HG02588 (cell line): ENCODE measurements at regions not wholly inside any gene's neighbourhood (a gene's known extent, or its start where the extent isn't known, plus 50 kb on each side); places are given as distances from the start of the nearest gene placed in this dataset.
"Not testable (repeated sequence)": the region's sequence is repeated elsewhere in the genome, so short reads cannot be mapped to it uniquely, and the experiment has no call there.

Source experiments
- ATAC-seq: cut with Tn5 transposase; IDR thresholded peaks from one replicate; pipeline ENCODE4 v1.9.1; 2021; ENCODE audit warnings: mild to moderate bottlenecking, moderate library complexity; ENCODE audit not compliant: unreplicated experiment

DNA sequence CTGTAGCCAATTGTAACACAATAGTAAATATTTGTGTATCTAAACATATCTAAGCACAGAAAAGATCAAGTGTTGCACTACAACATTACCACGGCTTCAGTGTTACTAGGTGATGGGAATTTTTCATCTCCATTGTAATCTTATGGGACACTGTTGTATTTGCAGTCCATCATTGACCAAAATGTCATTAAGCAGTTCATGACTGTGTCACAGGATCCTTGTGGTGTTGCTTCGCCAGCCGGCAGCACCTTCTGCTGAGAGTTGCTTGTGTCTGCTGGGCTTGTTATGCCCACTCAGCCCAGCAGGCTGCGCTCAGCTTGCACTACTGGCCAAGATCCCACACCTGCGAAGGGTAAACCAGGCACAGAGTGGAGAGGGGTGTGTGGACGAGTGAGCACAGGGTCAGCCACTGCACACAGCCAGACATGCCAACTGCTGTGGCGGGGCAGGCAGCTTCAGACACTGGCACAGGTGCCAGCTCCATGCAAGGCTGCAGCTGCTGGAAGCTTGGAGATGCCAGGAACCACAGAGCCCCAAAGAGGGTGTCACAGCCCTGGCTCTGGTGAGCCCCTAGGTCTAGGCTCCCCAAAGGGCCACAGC is 273.7 kb downstream of the CETN3 start:
- ATAC-seq, result no peak

DNA sequence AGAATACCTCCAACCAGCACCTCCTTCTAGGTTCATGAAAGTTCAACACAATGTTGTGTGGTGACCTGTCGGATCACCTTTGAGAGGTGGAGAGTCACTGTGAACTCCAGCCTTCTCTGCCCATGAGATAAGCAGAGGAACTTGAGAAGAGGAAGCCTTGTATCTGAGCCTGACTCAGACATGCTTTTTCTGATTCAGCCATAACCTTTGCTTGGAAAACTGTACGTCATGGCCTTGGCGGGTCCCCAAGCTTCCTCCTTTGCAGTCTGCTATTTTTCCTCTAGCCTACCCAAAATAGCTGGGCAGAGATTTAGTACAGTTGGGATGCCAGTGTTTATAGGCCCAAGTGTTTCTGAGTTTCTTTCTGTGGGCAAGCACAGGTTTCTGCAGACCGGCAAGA is 274.7 kb downstream of the CETN3 start:
- ATAC-seq, result no peak

DNA sequence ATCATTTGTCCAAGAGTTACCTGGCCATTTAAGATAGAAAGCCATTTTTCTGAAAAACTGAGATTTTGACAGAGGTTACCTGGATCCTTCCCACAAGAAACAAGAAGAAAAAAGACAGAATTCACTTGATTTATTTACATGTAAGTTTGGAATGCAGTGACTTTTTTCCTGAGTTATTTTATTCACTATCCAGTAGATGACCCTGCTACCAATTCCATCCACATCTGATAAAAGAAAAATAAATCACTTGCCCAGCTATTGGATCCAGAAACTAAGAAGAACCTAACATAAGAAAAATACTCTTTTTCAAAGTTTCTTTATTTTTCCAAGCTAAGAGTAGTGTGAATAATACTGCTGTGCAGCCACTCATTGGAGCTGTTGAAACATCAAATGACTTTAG is 275.2 kb downstream of the CETN3 start:
- ATAC-seq, result no peak

DNA sequence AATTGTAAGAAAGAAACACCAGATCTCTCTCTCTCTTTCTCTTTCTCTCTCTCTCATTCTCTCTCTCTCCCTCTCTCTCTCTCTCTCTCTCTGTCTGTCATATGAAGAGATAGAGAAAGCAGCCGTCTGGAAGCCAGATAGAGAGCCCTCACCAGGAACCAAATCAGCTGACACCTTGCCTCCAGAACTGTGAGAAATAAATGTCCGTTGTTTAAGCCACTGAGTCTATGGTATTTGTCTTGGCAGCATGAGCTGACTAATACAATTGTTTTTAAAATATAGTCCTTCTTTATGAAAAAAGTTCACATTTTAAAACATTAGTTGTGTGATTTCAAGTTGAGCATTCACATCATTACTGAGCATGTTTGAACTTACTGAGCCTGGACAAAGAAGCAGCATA is 275.6 kb downstream of the CETN3 start:
- ATAC-seq, result no peak

DNA sequence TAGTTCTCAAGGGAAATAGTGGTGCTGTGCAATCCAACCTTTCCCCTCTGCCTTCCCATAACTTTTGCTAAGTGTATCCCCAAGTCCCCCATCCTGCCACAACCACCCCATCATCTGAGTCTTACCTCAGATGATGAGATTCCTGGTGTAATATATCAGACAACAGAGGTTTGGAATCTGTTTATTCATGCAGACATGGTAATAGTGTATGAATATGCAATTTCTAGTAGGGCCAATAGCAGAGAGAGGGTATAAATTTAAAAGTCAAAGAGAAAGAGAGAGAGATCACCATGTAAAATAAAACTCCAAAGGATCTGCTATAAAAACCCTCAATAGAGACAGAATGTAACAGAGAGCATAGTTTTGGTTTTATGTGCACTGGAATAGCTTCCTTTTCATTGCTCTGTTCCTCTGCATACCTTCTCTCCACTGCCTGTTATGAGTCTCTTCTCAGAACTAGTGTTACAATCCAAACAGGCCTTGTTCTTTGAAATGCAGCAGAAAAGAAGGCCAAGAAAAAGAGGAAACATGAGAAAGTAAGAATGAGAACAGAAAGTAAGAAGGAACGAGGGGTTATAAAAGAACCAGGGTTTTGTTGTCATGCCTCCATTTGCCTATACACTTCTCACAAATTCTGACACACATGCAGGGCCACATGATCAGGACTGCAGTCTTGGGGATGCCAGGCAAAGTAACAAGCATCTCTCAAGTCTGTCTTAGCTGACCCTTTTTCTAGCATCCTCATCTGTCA is 278.0 kb downstream of the CETN3 start:
- peak; percentile 70 for ATAC-seq

DNA sequence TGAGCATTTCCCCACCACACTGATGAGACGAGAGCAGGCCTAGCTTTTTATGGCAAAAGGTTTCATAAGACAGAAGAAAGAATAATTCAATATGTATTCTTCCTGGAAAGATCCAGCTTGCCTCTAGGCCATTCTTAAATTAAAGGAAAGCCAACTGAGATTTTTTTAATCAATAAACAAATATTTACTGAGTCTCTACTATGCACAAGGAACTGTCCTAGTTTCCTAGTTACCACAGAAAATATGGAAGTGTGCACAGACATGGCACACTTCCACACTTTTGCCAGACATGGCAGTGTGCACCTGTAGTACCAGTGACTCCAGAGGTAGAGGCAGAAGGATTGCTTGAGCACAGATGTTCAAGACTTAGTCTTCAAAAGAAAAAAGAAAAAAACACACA is 281.0 kb downstream of the CETN3 start:
- ATAC-seq, result no peak

DNA sequence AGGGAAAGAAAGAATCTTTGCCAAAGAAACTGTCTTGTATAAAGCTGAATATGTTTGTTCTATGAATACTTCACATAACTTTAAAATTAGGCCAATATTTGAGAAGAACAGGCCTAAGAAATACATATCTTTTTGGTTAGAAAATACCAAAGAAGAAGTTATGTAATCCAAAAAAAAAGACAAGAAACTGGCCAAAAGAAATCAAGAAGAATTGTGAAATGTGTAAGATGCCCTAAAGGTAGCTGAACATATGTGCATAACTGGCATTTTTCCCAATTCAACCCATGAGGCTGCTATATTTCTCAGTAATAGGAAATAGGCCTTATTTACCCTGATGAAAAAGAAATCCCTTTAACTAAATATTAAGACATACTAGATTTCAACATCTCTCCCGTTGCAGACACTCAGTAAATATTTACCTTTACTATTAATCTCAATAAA is 290.0 kb downstream of the CETN3 start:
- ATAC-seq, result no peak

DNA sequence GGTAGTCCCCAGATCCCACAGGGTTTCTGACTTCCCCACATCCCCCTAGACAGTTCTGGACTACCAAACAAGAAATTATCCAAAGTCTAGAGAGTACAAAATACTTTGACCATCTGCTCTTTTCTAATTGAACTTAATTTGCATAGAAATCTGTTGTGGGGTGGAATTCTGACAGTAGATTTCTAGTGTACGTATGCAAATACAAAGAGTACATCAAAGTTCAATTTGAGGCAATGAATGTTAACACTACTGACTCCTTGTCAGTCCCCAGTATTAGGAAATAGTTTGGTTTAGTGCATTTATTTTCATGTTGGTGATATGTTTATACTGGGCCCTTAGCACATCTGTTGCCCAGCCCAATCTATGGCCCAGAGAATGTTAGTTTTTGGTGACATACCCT is 292.6 kb downstream of the CETN3 start:
- ATAC-seq, result no peak

DNA sequence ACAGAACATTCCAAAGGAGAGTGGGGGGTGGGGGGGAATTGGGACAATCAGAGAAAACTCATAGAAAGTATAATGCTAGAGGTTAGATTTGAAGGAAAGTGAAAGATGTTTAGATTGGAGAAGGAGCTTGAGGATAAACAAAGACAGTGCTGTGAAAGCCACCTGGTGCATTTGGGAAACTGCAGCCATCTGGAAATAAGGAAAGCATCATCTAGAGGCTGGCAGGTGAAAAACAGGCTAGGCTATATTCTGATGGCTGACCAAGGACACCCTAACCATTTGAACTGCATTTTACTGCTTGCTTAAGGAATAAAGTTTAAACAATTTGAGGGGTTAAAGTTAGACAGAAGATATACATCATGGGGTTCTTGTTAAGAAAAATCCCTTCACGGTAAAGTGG is 296.4 kb downstream of the CETN3 start:
- no peak for ATAC-seq

DNA sequence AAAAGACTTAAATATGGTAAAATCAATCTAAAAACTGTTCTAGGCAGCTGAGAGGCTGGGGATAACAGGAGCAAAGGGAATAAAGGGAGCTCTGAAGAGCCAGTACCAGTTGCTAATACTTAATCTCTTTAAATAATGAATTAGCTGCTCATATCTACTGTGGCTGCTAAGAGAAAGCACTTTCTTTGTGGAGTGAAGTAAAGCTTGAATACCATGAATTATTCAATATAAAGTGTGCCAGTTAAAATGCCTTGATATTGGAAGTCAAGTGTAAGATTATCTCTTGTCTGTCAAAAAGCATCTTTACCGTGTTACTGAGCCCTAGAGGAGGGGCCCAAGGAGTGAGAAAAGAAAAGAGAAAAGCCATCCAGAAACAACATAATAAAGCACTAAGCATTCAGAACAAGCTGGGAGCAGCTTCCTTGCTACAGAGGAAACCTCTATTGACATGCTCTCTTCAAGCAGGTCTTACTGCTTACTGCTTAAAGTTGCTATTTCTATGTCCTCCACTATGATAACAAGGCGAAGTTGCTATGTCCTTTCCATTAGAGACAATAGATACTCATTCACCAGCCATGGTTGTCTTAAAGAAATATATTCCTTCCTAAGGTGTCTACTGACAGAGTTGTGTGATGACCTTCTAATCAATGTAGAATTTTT is 297.4 kb downstream of the CETN3 start:
- no peak for ATAC-seq

DNA sequence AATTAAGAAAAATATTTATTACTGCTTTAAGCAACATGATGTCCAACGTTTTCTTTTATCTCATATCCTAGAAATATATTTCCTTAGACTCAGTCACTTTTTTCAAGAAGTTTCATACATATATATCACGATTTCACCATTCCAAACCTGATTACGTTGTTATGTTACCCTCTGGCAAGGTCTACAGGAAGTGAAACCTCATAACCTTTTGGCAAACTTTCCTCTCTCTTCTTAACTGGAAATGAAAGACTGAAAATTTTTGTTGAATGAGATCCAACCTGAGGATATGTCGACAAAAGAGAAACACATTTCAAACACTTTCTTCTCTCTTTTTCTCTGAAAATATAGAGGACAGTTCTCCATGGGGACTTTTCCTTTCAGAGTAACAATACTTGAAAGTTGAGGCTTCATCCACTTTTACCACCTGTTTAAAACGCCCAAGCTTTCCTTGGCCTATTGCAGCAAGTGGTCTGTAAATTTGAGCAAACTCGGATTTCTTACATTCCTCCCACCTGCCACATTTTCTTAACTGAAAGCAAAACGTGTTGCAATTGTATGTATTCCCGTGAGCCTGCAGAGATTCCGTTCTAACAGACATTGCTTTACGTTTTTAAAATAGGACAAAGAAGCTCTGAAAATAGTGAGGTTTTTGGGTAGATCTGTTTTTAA is 298.1 kb downstream of the CETN3 start:
- no peak for ATAC-seq

DNA sequence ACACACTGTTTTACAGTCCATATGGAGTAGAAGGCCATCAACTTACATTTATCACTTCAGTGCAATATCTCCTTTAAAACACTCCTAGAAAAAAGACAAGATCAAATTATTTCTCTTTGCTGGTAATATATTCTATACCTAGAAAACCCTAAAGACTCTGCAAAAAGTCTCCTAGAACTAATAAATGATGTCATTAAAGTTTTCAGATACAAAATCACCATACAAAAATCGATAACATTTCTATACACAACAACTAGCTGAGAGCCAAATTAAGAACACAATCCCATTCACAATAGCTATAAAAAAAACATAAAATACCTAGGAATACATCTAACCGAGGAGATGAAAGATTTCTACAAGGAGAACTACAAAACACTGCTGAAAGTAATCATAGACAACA is 300.3 kb downstream of the CETN3 start:
- no peak for ATAC-seq

DNA sequence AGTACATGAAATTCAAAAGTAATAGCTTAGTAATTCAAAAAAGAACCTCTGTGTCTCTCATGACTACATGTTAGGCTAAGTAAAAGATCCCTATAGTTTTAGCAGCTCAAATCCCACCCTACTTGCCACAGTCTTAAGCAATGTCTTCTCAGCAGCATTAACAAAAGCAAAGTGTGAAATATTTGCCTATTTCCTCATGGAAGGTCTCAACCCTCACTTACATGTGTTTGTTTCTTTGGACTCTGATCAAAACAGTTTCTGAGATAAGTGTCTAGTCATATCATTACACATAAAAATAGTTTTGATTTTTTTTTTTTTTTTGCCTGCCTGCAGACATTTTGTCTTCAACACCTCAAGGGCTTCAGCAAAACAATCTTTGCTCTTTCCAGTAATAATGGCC is 310.5 kb downstream of the CETN3 start:
- ATAC-seq, result no peak

DNA sequence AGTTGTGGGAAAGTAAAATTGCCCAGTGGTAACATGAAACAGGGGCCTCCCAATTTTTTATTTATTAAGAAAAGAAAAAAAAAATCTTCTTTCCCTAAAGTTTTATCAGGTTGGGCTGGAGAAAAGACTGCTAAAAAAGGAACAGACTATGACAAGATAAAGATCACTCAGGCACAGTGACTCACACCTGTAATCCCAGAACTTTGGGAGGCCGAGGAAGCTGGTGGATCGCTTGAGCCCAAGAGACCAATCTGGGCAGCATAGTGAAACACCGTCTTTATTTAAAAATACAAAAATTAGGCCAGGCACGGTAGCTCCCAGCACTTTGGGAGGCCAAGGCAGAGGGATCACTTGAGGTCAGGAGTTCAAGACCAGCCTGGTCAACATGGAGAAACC is 312.5 kb downstream of the CETN3 start:
- no peak for ATAC-seq

DNA sequence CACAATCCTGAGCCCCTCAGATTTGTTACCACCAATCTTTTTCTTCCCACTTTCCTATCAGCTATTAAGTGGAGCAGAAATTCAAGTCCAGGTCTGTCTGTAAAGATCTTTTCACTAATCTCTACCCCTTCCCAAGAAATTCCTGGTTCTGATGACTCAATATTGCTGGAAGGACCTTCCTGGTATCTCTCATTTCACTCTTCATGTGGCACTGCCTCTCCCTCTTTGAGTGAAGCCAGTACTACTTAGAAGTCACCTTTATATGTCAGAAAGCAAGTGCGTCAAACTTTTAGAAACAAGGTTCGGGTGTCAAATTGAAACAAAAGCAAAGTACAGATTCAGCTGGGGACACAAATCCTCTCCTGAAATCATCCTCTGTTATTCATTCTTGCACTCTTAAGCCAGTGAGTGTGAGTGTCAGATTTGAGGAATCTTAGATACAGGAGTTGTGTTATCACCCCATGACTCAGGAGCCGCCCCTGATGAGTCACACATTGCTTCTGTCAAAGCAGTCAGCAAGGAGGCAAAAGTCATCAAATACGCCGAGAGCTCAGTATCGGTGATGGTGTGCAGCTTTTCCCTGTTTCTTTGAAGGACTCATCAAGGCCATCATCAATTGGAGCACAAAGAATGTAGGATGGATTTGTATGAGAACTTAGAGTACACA is 313.0 kb downstream of the CETN3 start:
- no peak for ATAC-seq

DNA sequence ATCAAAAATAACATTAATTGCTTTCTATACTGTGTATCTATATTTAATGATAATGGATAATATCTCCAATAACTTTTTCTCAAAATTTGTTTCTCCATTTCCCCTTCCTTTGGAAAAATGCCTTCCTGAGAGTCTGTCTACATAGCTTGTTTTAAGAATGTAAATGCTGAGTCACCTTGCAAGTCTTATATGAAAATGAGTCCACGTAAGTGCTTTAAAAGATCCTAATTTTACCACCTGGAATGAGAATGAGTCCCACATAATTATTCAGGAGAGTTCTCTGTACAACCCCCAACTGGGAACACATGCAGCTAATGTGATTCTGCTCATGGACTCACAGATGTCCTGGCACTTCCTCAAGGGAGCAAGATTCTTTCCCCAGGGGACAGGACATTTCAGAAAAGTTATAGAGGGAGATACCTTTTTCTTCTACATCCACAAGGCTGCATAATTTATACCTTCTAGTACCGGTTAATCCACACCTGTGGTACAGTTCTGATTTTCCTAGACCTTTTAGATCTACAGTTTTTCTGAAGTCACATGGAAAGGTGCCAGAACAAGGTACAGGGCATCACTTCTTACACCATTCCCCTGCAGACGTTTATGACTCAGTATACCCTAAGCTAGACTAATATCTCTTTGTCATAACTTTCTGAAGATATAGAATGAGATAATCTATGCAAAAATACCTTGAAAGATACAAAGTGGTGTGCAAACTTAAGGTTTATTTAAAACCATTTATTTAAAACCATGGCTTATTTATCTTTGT is 314.1 kb downstream of the CETN3 start:
- no peak for ATAC-seq

DNA sequence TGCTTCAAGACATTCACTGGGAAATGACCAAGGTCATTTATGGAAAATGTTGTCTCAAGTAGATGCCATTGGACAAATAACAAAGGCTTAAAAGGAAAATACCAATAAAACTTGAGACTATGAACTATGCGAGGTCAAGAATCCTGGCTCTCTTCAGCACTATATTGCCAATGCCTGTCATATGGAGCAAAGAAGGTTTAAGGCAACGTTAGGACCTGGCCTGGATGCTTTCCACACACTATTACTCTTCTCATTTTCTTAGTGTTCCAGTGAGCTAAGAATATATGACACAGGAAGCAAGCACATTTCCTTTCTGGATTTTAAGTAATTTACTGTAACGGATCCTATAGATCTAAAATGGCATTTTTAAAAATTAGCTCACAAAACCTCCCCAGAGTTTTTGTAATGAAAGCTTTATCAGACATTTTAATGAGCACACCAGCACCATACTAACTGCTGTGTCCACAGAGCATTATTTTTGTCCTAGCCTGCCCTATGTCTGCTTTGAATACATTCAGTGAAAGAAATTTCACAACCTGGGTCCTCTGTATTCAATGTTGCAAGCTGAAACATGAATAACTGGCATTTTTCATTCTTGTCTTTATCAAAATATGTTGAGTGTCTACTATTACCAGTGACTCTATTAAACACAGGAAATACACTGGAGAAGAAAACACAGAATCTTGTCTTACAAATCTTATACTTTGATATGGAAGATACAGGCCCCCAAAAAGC is 315.6 kb downstream of the CETN3 start:
- no peak for ATAC-seq

DNA sequence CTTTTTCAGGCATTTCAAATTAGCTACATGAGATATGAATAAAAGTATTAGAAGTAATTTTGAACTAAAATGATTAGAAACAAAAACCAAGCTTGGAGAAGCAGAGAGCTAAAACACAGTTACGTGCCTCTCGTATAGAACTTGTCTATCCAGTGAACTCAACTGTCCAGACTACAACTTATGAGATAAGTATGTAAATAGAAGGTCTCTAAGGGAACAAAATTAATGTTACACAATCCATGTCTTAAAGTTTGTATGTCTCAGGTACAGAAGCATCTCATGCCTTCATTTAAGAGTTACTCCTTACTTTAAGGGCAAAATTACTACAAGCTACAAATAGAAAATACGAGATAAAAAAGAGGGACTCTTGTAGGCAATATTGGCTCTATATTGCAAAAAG is 316.8 kb downstream of the CETN3 start:
- no peak for ATAC-seq

DNA sequence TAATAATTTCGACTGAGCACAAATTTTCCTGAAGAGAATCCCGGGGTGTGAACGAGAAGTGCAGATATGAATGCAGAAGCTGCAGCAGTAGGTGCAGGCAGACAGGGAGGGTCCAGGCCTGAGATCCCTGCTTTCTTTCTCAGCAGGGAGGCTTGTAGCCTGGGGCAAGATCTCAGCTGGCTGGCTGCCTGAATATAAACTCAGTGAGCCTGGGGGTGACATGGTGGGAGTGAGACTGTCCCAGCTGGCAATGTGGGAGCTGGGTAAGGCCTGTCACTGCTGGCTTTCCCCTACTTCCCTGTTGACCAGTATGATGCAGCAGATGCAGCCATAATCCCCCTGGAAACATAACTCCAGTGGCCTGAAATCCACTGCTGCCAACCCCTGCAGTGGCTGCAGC is 325.2 kb downstream of the CETN3 start:
- no peak for ATAC-seq

DNA sequence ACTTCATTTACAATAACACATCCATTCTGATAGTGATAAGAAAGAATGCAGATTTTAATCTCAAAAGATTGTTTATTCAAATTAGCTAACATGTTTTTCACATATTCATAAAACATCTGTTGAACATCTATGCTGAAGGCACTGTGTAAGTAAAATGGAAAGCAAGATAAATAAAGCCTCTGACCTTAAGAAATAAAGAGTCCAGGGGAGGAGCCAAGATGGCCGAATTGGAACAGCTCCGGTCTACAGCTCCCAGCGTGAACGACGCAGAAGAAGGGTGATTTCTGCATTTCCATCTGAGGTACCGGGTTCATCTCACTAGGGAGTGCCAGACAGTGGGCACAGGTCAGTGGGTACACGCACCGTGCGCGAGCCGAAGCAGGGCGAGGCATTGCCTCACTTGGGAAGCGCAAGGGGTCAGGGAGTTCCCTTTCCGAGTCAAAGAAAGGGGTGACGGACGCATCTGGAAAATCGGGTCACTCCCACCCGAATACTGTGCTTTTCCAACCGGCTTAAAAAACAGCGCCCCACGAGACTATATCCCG is 336.5 kb downstream of the CETN3 start:
- ATAC-seq, result not testable (repeated sequence)
